NCI-H128 (cell line): ENCODE measurements at regions not wholly inside any gene's neighbourhood (a gene's known extent, or its start where the extent isn't known, plus 50 kb on each side); places are given as distances from the start of the nearest gene placed in this dataset.

Experiments
- DNase-seq: peaks from one replicate; lab custom pipeline; 2025; ENCODE audit not compliant: unreplicated experiment; lab: John Stamatoyannopoulos, UW

- no peak for DNase-seq
These were observed 262.7 kb downstream of the CHL1 start for GRCh38 chr3:459311-459670.

GRCh38 chr3:461006-461405, 264.4 kb downstream of the CHL1 start:
- no peak for DNase-seq

- no peak for DNase-seq
These were observed 266.3 kb downstream of the CHL1 start for GRCh38 chr3:462851-463250.

- DNase-seq = no peak
These were observed 267.0 kb downstream of the CHL1 start for GRCh38 chr3:463252-464192.

- DNase-seq = no peak
These were observed 267.7 kb downstream of the CHL1 start for GRCh38 chr3:464255-464654.

- DNase-seq = no peak
These were observed 271.6 kb downstream of the CHL1 start for GRCh38 chr3:468172-468571.

- DNase-seq = no peak
These were observed 276.7 kb downstream of the CHL1 start for GRCh38 chr3:473033-473800.

GRCh38 chr3:474828-475227, 278.3 kb downstream of the CHL1 start:
- no peak for DNase-seq

GRCh38 chr3:480070-480469, 283.5 kb downstream of the CHL1 start:
- no peak for DNase-seq

GRCh38 chr3:481111-481510, 284.5 kb downstream of the CHL1 start:
- DNase-seq = no peak

GRCh38 chr3:481680-482079, 285.1 kb downstream of the CHL1 start:
- no peak for DNase-seq

GRCh38 chr3:482479-482878, 285.9 kb downstream of the CHL1 start:
- no peak for DNase-seq

GRCh38 chr3:484341-484740, 287.8 kb downstream of the CHL1 start:
- no peak for DNase-seq

GRCh38 chr3:487614-488013, 291.1 kb downstream of the CHL1 start:
- no peak for DNase-seq

- no peak for DNase-seq
These were observed 296.2 kb downstream of the CHL1 start for GRCh38 chr3:492586-493316.

- DNase-seq = no peak
These were observed 297.6 kb downstream of the CHL1 start for GRCh38 chr3:494190-494589.

GRCh38 chr3:498487-498886, 301.9 kb downstream of the CHL1 start:
- no peak for DNase-seq

GRCh38 chr3:499001-499761, 302.6 kb downstream of the CHL1 start:
- no peak for DNase-seq

GRCh38 chr3:502486-502885, 305.9 kb downstream of the CHL1 start:
- no peak for DNase-seq

- no peak for DNase-seq
These were observed 316.7 kb downstream of the CHL1 start for GRCh38 chr3:513301-513700.

GRCh38 chr3:514192-514591, 317.6 kb downstream of the CHL1 start:
- DNase-seq = no peak
